Hematopoietic multipotent progenitor cell treated with erythropoietin and hydrocortisone succinate and interleukin-3 and kit ligand, for 8 days (in vitro differentiated cells): ENCODE measurements at regions not wholly inside any gene's neighbourhood (a gene's known extent, or its start where the extent isn't known, plus 50 kb on each side); places are given as distances from the start of the nearest gene placed in this dataset.
A peak's percentile ranks its signal among the peaks of the same experiment; 100 is the strongest.

Experiments
- DNase-seq: peaks from one replicate; pipeline ENCODE4 v3.0.0-alpha.2; 2015

GRCh38 chr5:167673942-167674341, 617.5 kb upstream of the WWC1 start:
- DNase-seq: no peak

GRCh38 chr5:167678481-167678880, 613.0 kb upstream of the WWC1 start:
- no peak for DNase-seq

GRCh38 chr5:167684251-167684650, 607.2 kb upstream of the WWC1 start:
- no peak for DNase-seq

- no peak for DNase-seq
Observed at GRCh38 chr5:167688341-167689130, 602.9 kb upstream of the WWC1 start.

GRCh38 chr5:167694325-167695147, 596.9 kb upstream of the WWC1 start:
- DNase-seq: no peak

- DNase-seq: no peak
Observed at GRCh38 chr5:167696558-167697314, 594.7 kb upstream of the WWC1 start.

GRCh38 chr5:167699432-167699831, 592.0 kb upstream of the WWC1 start:
- peak; percentile 4 for DNase-seq

GRCh38 chr5:167701051-167701450, 590.4 kb upstream of the WWC1 start:
- no peak for DNase-seq

- no peak for DNase-seq
Observed at GRCh38 chr5:167702014-167702413, 589.4 kb upstream of the WWC1 start.

- DNase-seq: no peak
Observed at GRCh38 chr5:167708449-167708848, 583.0 kb upstream of the WWC1 start.

GRCh38 chr5:167709625-167710024, 581.8 kb upstream of the WWC1 start:
- no peak for DNase-seq

GRCh38 chr5:167710444-167711073, 580.9 kb upstream of the WWC1 start:
- DNase-seq: no peak

GRCh38 chr5:167712986-167713585, 578.4 kb upstream of the WWC1 start:
- DNase-seq: no peak

GRCh38 chr5:167713896-167714295, 577.5 kb upstream of the WWC1 start:
- no peak for DNase-seq

- no peak for DNase-seq
Observed at GRCh38 chr5:167716126-167716775, 575.2 kb upstream of the WWC1 start.

- DNase-seq: no peak
Observed at GRCh38 chr5:167720259-167720658, 571.2 kb upstream of the WWC1 start.

GRCh38 chr5:167720676-167721260, 570.7 kb upstream of the WWC1 start:
- no peak for DNase-seq

GRCh38 chr5:167721926-167722440, 569.5 kb upstream of the WWC1 start:
- DNase-seq: no peak

- peak; percentile 79 for DNase-seq
Observed at GRCh38 chr5:167723254-167723871, 568.1 kb upstream of the WWC1 start.

GRCh38 chr5:167725264-167725663, 566.2 kb upstream of the WWC1 start:
- DNase-seq: no peak

GRCh38 chr5:167725741-167726140, 565.7 kb upstream of the WWC1 start:
- DNase-seq: no peak
